ENCODE measurements at regions not wholly inside any gene's neighbourhood (a gene's known extent, or its start where the extent isn't known, plus 50 kb on each side); places are given as distances from the start of the nearest gene placed in this dataset.

DNA sequence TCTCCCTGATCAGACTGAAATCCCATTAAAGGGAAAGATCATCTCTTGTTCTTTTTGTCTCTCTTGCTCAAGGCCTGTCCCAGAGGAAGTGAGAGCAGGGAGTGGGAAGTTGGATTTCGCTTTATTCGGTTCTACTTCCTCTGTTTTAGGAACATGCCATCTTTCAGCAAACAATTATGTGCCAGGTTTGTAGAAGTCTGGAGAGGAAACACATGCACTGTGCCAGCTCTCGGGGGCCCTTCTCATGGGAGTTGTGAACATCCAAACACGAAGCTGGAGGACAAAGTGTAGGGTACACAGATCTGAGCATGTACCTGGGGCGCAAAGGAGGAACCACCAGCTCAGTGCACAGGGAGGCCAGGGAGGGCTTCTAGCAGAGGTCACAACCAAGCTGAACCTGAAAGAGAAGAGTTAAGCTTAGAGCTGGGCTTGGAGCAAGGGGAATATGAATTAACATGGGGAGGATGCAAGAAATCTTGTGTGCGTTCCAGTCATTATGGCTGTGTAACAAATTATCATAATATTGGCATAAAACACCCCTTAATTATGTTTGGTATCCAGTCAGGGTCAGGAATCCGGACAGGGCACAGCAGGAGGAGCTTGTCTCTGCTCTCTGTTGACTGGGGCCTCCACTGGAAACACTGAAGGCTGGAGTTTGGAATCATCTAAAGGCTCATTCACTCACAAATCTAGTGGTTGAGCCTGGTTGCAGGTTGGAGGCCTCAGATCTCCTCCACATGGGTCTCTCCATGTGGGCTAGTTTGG lies 128.6 kb downstream of the ZFP36L2 start:
- H3K4me3 ChIP-seq (ENCODE audit: low read length): no peak overlapping the region
- DNase-seq (ENCODE audit: low read depth, low spot score): no peak

DNA sequence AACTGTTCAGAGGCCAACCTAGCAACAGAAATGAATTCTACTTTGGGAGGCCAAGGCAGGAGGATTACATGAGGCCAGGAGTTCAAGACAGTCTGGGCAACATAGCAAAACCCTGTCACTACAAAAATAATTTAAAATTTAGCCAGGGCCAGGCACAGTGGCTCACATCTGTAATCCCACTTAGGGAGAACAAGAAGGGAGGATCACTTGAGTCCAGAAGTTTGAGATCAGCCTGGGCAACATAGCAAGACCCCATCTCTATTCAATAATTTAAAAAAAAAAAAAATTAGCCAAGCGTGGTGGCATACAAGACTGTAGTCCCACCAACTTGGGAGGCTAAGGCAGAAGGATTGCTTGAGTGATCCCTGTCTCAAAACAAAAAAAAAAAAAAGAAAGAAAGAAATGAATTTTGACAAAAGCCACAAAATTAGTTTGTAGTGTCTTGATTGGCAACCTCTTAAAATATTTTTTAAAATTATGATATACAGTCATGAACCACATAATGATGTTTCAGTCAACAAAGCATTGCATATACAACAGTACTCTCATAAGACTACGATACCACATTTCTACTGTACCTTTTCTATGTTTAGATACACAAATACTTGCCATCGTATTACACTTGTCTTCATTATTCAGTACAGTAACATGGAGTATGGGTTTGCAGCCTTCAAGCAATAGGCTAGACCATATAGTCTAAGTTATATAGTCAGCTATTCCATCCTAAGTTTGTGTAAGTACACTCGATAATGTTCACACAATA lies 130.7 kb downstream of the ZFP36L2 start:
- no peak for DNase-seq (ENCODE audit: low read depth, low spot score)
- H3K4me3 ChIP-seq (ENCODE audit: low read length): no peak overlapping the region

DNA sequence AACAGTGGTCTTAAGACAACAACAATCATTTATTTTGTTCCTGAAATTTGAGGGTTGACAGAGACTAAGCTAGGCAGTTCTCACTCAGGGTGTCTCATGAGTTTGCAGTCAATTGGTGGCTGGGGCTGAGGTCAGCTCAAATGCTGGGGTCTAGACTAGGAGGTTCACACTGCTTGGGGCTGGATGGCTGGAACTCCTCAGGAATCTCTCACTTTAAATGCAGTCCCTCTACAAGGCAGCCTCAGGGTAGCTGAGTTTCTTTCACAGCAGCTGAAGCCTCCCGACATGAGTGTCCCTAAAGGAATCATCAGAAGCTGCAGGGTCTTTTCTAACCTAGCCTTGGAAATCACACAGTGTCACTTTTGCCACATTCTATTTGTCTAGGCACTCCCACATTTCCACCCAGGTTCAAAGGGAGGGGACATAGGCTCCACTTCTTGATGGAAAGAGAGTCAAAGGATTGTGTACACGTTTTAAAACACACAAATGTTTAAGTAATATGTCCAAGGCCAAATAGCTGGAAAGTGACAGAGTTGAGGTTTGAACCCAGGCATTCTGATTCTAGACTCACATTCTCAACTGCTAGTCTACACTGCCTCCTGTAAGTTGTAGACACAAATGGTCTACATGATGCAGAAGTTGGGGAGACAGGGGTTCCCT lies 133.8 kb downstream of the ZFP36L2 start:
- H3K4me3 ChIP-seq (ENCODE audit: low read length): no peak overlapping the region

DNA sequence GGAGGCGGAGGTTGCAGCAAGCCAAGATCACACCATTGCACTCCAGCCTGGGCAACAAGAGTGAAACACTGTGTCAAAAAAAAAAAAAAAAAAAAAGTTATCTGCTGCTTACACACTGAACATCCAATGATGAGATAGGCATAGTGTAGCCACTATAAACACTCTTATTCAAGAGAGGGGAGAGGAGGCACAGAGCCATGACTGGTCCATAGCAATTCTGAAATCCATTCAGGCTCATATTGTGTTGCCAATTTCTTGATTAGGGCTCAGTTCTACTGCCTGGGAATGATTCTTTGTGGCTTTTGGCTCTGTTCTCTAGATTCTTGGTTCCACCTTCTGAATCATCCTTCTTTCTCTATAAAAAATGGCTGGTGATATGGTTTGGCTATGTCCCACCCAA lies 136.1 kb downstream of the ZFP36L2 start:
- DNase-seq (ENCODE audit: low read depth, low spot score): no peak
- no peak overlapping the region for H3K4me3 ChIP-seq (ENCODE audit: low read length)

More for the DNA sequence above, 133.8 kb downstream of the ZFP36L2 start:
- no peak for DNase-seq (ENCODE audit: low read depth, low spot score)

DNA sequence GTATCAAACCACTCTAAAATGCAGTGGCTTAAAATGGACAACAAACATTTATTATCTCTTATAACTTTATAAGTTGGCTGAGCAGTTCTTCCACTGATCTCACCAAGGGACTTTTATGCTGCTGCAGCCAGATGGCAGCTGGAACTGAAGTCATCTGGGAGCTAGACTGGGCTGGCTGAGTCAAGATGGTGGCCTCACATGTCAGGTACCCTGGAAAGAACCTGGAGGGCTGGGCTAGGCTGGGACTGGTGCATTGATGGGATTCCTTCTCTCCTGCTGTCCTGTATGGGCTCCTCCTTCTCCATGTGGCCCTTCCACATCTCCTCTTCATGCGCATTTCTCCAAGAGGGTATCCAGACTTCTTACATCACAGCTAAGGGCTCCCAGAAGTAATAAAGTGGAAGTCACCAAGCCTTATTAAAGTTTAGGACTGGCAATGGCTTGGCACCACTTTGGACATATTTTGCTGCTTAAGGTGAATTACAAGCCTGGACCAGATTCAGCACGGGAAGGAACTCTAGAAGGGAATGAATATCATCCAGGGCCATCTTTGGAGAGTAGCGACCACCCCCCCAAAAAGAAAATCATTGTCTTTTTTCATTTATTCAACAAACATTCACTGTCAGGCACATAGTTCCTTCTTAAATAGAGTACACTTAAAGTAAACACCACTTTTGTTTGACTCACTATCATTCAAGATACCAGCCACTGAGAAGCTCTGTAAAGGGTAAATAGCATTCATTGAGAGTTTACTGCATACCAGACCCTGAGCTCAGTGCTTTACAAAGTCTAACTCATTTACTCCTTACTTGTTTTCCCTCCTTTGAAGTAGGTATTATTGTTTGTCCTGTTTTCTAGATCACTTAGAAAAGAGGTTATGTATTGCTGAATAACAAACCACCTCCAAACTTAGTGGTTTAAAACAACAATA lies 138.0 kb downstream of the ZFP36L2 start:
- H3K4me3 ChIP-seq (ENCODE audit: low read length): no peak overlapping the region
- no peak for DNase-seq (ENCODE audit: low read depth, low spot score)

DNA sequence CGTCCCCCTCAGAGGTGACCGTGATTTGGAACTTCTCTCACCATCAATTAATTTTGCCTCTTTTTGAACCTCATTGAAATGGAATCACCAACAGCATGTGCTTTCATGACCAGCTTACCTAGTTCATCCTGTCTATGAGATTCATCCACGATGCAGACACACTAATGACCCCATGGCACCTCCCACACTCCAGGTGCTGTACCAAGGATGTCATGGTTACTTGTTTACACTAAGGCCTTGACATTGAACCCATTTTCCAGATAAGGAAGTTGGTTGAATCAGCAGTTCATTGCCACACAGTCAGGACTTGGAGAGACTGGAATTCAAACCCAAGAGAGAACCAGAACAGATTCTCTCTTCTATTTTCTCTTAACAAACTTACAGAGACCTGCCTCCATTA lies 139.0 kb downstream of the ZFP36L2 start:
- DNase-seq (ENCODE audit: low read depth, low spot score): no peak
- H3K4me3 ChIP-seq (ENCODE audit: low read length): no peak overlapping the region

DNA sequence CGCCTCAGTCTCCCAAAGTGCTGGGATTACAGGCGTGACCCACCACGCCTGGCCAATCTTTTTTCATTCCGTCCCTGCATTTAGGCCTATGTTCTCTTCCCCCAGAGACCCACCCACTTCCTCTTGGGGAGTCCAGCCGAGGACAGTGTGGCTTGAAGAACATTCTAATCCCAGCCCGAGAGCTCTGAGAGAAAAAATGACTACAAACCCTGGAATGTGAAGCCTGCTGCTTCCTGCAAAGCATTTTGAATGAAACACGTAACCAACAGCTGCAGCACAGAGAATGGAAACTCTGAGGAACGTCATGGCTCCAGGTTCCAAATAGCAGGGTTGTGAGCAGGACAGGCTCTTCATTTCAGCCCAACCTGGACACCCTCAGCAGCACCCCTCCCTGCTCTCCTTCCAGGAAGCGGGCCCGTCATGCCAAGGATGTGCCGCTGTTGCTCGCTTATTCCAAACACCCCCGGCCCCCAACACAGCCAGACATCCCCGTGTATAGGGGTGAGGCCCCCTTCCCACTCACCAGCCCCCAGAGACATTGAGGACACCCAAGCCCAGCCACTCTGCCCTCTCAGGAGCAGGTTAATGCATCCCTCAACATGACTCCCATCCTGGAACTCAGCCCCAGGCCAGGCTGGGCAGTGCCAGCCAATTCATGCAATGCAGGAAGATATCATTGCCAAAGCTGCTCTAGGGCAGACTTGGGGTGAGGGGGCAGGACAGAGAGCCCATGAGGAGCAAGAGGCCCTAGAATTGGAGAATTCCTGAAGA lies 139.8 kb downstream of the ZFP36L2 start:
- H3K4me3 ChIP-seq (ENCODE audit: low read length): no peak overlapping the region
- DNase-seq (ENCODE audit: low read depth, low spot score): no peak

DNA sequence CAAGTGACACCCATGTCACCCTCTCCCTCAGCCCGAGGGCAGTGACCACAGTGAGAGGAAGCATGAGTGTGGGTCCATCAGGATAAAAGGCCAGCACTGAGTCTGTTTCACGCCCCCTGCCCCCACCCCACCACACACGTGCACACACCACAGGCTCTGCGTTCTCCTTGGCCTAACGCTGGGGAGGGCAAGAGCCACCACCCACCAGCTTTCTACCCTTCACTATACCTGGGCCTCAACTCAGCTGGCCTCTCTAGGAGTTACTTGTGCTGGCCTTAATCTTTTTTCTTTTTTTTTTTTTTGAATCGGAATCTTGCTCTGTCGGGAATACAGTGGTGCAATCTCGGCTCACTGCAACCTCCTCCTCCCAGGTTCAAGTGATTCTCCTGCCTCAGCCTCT lies 140.5 kb downstream of the ZFP36L2 start:
- no peak overlapping the region for H3K4me3 ChIP-seq (ENCODE audit: low read length)
- no peak for DNase-seq (ENCODE audit: low read depth, low spot score)

DNA sequence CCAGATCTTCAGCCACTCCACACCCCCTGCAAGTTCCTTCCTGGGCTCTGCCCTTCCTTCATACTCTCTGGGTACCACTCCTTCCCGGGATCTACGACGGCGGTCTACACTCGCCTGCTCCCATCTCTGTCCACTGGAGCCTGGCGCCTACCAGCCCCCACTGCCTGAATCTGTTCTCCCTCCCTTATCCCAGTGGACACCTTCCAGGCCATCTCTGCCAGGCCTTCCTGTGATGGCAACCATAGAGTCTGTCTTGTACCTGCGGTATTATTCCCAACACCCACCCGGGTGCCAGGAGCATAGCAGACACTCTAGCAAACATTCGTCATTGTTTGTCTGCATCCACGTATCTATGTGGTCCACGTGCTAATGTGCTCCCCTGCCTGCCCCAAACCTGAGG lies 140.9 kb downstream of the ZFP36L2 start:
- no peak for DNase-seq (ENCODE audit: low read depth, low spot score)
- no peak overlapping the region for H3K4me3 ChIP-seq (ENCODE audit: low read length)

DNA sequence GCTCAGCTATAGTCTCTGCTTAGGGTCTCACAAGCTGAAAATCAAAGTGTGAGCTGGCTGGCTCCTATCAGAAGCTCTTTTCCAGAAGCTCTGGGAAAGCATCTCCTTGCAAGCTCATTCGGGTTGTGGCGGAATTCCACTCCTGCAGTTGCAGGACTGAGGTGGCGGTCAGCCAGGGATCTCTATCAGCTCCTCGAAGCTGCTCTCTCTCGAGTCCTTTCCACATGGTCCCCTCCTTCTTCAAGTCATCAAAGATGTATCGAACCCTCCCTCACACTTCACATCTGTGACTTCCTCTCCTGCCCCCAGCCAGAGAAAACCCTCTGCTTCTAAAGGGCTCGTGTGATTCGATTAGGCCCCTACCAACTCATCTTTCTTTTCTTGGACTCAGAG lies 141.7 kb downstream of the ZFP36L2 start:
- H3K4me3 ChIP-seq (ENCODE audit: low read length): no peak overlapping the region
- DNase-seq (ENCODE audit: low read depth, low spot score): peak; percentile 24

DNA sequence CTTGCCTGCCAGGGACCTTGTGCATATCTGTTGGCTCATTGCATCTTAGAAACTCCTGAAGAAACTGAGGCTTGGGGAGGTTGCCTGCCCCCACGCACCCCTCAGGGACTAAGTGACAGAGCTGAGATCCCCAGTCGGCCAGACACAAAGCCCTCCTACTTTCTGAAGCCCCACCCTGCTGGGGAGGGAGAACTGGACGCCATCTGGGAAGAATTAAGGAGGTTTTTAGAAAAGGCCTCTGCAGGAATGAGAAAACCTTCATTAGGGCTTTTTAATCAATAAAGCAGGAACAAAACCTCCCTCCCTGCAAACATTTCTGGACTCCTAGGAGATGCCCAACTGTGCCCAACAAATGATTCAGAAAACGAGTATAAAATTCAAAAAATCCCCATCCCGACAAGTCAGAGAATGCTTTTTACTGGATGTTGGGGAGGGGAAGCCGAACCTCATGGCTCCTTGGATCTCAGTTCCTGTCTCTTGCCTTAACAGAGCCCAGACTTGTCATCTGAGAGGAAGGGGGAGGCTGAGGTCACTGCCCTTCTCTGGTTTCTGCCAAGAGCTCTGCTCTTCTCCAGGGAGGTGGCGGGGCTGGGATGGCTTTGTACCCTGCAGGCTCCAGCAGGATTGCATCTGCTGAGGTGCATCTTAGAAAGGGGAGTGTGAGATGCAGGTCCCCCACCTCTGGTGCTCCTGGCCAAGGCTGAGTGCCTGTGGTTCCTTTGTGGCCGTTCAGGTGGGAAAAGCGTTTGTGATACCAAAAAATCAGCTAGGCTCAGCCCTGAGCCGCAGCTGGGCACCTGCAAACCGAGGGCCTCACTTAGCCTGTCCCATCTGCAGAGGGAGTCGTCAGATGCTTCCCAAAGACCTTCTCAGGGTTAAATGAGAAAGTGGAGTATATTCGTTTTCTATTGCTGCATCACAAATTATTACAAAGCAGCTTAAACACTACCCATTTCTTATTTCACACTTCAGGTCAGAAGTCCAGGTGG lies 142.4 kb downstream of the ZFP36L2 start:
- no peak overlapping the region for H3K4me3 ChIP-seq (ENCODE audit: low read length)
- DNase-seq (ENCODE audit: low read depth, low spot score): peak; percentile 32

DNA sequence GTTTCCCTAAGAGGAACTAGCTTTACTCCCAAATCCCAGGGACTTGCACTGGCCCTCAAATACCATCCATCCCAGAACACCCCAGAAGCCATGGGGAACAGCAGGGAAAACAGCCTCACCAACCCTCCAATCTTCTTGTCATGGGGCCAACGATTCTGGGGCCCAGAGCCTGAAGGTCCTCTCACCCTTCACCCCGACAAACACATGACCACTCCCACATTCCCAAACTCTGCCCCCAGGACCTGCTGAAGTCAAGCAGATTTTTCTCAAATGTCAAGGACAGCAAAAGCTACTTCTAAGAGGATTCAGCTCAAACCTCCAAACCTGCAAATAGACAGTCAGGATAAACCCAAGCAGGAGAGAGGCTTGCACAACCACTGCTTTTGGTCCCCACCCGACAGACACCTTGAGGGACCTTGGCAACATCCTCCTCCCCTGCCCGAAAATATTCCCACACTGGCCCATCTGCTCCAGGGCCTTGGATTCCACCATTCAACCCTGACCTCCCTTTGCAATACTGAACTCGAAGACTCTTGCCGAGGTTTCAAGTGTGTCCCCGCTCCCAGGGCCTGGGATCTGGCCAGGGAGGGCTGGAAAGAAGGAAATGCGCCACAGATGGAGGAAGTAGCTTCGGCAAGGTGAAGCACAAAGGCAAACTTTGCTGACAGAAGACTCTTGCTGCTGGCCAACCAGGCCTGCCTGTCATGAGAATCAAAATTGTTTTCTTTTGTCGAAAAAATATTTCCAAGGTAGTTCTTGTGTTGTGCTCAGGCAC lies 143.3 kb downstream of the ZFP36L2 start:
- DNase-seq (ENCODE audit: low read depth, low spot score): no peak
- no peak overlapping the region for H3K4me3 ChIP-seq (ENCODE audit: low read length)

DNA sequence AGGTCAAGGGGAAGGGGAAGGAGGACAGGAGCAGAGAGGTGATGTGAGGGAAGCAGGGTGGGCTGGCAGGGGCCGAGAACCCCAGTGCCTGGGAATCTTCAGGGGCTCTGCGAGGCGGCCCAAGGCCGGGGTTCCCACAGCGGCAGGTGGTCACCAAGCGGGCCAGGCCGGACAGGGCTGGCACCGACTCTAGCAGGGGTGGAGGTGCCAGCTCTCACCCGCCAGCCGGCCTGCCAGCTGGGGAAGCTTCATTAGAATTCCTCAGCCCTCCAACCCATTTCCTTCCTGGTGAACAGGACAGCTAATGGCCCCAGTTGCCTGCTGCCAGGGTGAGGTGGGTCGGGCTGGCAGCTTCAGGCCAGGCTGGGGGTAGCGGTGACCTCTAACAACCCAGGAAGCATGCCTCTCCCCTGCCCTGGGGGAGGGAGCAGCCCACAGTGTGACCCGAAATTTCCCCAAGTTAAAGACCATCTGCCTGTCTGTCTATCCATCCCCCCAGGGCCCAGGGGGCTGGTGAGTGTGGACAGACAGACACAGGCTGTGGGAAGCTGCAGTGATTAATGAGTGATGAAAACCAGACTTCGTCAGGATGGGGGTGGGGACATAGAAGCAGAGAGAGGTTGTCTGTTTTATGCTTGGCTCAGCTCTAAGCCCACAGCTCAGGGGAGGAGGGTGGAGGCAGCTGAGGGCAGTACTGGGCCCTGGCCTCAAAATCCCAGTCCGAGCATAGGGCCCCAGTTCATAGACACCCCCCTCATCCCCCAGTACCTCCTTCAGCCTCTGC lies 144.1 kb downstream of the ZFP36L2 start:
- no peak for DNase-seq (ENCODE audit: low read depth, low spot score)
- no peak overlapping the region for H3K4me3 ChIP-seq (ENCODE audit: low read length)

DNA sequence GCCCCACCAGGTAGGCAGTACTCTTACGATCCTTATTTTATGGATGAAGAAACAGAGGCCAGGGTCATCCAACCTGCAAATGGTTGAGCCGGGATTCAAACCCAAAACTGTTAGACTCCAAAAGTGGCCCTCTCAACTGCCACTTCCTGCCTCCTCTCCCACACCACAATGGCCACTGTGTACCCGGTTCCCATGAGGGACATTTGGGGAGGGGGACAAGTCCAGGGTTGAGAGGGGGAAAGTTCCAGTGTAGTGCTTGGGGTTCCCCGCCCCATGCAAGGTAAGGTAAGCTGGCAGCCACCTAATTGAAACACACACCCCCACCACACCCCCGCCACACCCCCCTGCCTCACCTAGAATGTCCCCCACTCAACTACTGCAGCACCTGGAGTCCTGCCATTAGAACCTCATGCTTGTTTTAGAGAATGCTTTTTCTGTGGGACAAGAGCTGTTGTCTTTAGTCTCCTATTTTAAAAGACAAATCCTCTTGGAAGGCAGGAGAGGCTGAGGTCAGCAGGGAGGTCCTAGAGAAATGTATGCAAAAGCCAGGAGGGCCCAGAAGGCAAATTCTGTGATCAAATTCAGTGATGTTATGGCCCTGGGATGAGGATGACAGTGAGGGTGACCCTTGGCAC lies 145.2 kb downstream of the ZFP36L2 start:
- no peak for DNase-seq (ENCODE audit: low read depth, low spot score)
- H3K4me3 ChIP-seq (ENCODE audit: low read length): no peak overlapping the region

DNA sequence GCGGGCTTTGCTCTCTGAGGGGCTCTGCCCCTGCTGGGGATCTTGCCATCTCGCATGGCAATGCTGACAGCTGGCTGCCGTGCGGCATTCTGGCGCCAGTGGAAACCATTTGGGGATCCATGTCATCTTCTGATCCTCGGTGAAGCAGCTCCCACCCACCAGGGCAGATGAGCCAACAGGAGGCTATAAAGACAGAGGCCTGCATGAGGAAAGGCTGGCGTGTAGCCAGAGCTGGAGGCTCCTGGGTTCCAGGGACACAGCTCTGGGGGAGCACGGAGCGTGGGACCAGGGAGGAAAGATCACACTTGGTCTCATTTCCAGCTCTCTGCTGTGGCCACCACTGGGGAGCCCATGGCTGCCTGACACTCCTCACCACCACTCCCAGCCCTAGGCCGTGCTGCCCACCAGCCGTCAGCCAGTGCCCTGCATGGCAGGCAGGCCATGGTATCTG lies 145.8 kb downstream of the ZFP36L2 start:
- DNase-seq (ENCODE audit: low read depth, low spot score): no peak
- H3K4me3 ChIP-seq (ENCODE audit: low read length): no peak overlapping the region
